Astrocyte (in vitro differentiated cells and primary cell): ENCODE measurements at regions not wholly inside any gene's neighbourhood (a gene's known extent, or its start where the extent isn't known, plus 50 kb on each side); places are given as distances from the start of the nearest gene placed in this dataset.

Experiments used
- DNase-seq: peaks from one replicate; pipeline ENCODE4 v3.0.0-alpha.2; 2010; ENCODE audit warnings: low read depth
- FAIRE-seq: peaks from 2 replicates; lab custom pipeline; 2011; peaks lifted over from hg19 to GRCh38; lab: Jason Lieb, UNC
- H2AFZ ChIP-seq: 2 replicates; pipeline ENCODE4 v1.6.0; 2012; ENCODE audit warnings: low read depth, low read length, inconsistent platforms
- H3K27ac ChIP-seq: 2 replicates; pipeline ENCODE4 v1.5.1; 2011; ENCODE audit warnings: low read depth, low read length, inconsistent platforms
- H3K27me3 ChIP-seq: 2 replicates; pipeline ENCODE4 v1.6.0; 2011; ENCODE audit warnings: low read length, inconsistent platforms; ENCODE audit not compliant: insufficient read depth
- H3K36me3 ChIP-seq: 2 replicates; pipeline ENCODE4 v1.5.1; 2011; ENCODE audit warnings: low read length, inconsistent platforms; ENCODE audit not compliant: insufficient read depth
- H3K4me1 ChIP-seq: 2 replicates; pipeline ENCODE4 v1.5.1; 2011; ENCODE audit warnings: low read length, inconsistent platforms; ENCODE audit not compliant: insufficient read depth
- H3K4me2 ChIP-seq: 2 replicates; pipeline ENCODE4 v1.6.0; 2012; ENCODE audit warnings: low read length, inconsistent platforms
- H3K4me3 ChIP-seq: 2 replicates; pipeline ENCODE4 v1.5.1; 2011; ENCODE audit warnings: low read depth, mild to moderate bottlenecking, low read length, inconsistent platforms; ENCODE audit not compliant: insufficient read depth
- H3K79me2 ChIP-seq: 2 replicates; pipeline ENCODE4 v1.6.0; 2012; ENCODE audit warnings: mild to moderate bottlenecking, low read length, inconsistent platforms; ENCODE audit not compliant: insufficient read depth
- H3K9ac ChIP-seq: 2 replicates; pipeline ENCODE4 v1.6.0; 2012; ENCODE audit warnings: mild to moderate bottlenecking, low read length, inconsistent platforms
- H3K9me3 ChIP-seq: 2 replicates; pipeline ENCODE4 v1.5.1; 2012; ENCODE audit warnings: low read depth, mild to moderate bottlenecking, low read length, inconsistent platforms; ENCODE audit not compliant: insufficient read depth
- H4K20me1 ChIP-seq: 2 replicates; pipeline ENCODE4 v1.6.0; 2012; ENCODE audit warnings: low read length, inconsistent platforms; ENCODE audit not compliant: insufficient read depth
- H3K27ac Mint-ChIP-seq: one replicate; pipeline ENCODE4 v1.8.0; 2021; ENCODE audit warnings: mild to moderate bottlenecking, mixed read lengths; ENCODE audit not compliant: unreplicated experiment
- H3K27me3 Mint-ChIP-seq: one replicate; pipeline ENCODE4 v1.8.0; 2021; ENCODE audit warnings: low read depth, mixed read lengths; ENCODE audit not compliant: unreplicated experiment
- H3K36me3 Mint-ChIP-seq: one replicate; pipeline ENCODE4 v1.8.0; 2021; ENCODE audit warnings: low read depth, mixed read lengths; ENCODE audit not compliant: unreplicated experiment
- H3K4me1 Mint-ChIP-seq: one replicate; pipeline ENCODE4 v1.8.0; 2021; ENCODE audit warnings: low read depth, mixed read lengths; ENCODE audit not compliant: unreplicated experiment
- H3K4me3 Mint-ChIP-seq: one replicate; pipeline ENCODE4 v1.8.0; 2021; ENCODE audit warnings: mild to moderate bottlenecking, moderate library complexity, mixed read lengths; ENCODE audit not compliant: unreplicated experiment
- H3K9me3 Mint-ChIP-seq: one replicate; pipeline ENCODE4 v1.8.0; 2021; ENCODE audit warnings: mild to moderate bottlenecking, mixed read lengths; ENCODE audit not compliant: unreplicated experiment
- CTCF ChIP-seq: IDR thresholded peaks from 2 replicates; pipeline ENCODE4 v1.5.1; 2011; ENCODE audit warnings: low read depth, mild to moderate bottlenecking, inconsistent platforms, low read length, moderate library complexity; ENCODE audit not compliant: insufficient read depth
- EZH2 ChIP-seq: IDR thresholded peaks from 2 replicates; pipeline ENCODE4 v1.6.1; 2012; ENCODE audit warnings: mild to moderate bottlenecking, low read length, inconsistent platforms; ENCODE audit not compliant: insufficient read depth

GRCh38 chr6:143583542-143584327, 72.2 kb upstream of the FUCA2 start:
- no peak overlapping the region for H2AFZ ChIP-seq
- no peak overlapping the region for H3K4me3 Mint-ChIP-seq
- no peak overlapping the region for H3K4me2 ChIP-seq
- FAIRE-seq (peak; percentile 26), DNase-seq (peak; percentile 60)
- no peaks in the 10 kb centered on the region for H3K36me3 ChIP-seq
- H3K4me3 ChIP-seq = no peak overlapping the region
- peaks cover 19% of the 10 kb centered on the region for H3K4me1 ChIP-seq
- no peaks in the 10 kb centered on the region for H3K27me3 Mint-ChIP-seq
- no peaks in the 10 kb centered on the region for H3K9me3 Mint-ChIP-seq
- H3K27ac Mint-ChIP-seq = no peak overlapping the region
- TF ChIP-seq CTCF (no peak), EZH2 (no peak)
- H3K27me3 ChIP-seq = no peaks in the 10 kb centered on the region
- H4K20me1 ChIP-seq = no peaks in the 10 kb centered on the region
- no peaks in the 10 kb centered on the region for H3K79me2 ChIP-seq
- H3K4me1 Mint-ChIP-seq = no peaks in the 10 kb centered on the region
- no peak overlapping the region for H3K27ac ChIP-seq
- no peak overlapping the region for H3K9ac ChIP-seq
- no peaks in the 10 kb centered on the region for H3K9me3 ChIP-seq
- no peaks in the 10 kb centered on the region for H3K36me3 Mint-ChIP-seq

- no peak overlapping the region for H2AFZ ChIP-seq
- Mint-ChIP-seq H3K9me3 (no peaks in the 10 kb centered on the region), H3K27ac (no peak overlapping the region), H3K27me3 (no peaks in the 10 kb centered on the region), H3K36me3 (no peaks in the 10 kb centered on the region), H3K4me1 (no peaks in the 10 kb centered on the region), H3K4me3 (no peak overlapping the region)
- H3K4me1 ChIP-seq = peaks cover 19% of the 10 kb centered on the region
- no peak for TF ChIP-seq EZH2
- no peak for TF ChIP-seq CTCF
- no peaks in the 10 kb centered on the region for H3K36me3 ChIP-seq
- H4K20me1 ChIP-seq = no peaks in the 10 kb centered on the region
- FAIRE-seq (no peak), DNase-seq (peak; percentile 52)
- no peaks in the 10 kb centered on the region for H3K27me3 ChIP-seq
- H3K4me2 ChIP-seq = no peak overlapping the region
- H3K27ac ChIP-seq = no peak overlapping the region
- no peak overlapping the region for H3K9ac ChIP-seq
- H3K4me3 ChIP-seq = no peak overlapping the region
- no peaks in the 10 kb centered on the region for H3K79me2 ChIP-seq
- H3K9me3 ChIP-seq = no peaks in the 10 kb centered on the region
Observed at GRCh38 chr6:143581835-143582480, 70.4 kb upstream of the FUCA2 start.

GRCh38 chr6:143579703-143580102, 68.2 kb upstream of the FUCA2 start:
- no peaks in the 10 kb centered on the region for H3K9me3 ChIP-seq
- H3K4me2 ChIP-seq = peak overlapping the region; percentile 74
- H2AFZ ChIP-seq = peak overlapping the region; percentile 44
- H3K9ac ChIP-seq = peak overlapping the region; percentile 39
- Mint-ChIP-seq H3K27me3 (no peaks in the 10 kb centered on the region), H3K4me1 (no peaks in the 10 kb centered on the region), H3K9me3 (no peaks in the 10 kb centered on the region), H3K27ac (no peak overlapping the region), H3K4me3 (no peak overlapping the region), H3K36me3 (no peaks in the 10 kb centered on the region)
- no peaks in the 10 kb centered on the region for H3K27me3 ChIP-seq
- no peaks in the 10 kb centered on the region for H4K20me1 ChIP-seq
- H3K36me3 ChIP-seq = no peaks in the 10 kb centered on the region
- no peak overlapping the region for H3K4me3 ChIP-seq
- TF ChIP-seq EZH2 (no peak), CTCF (no peak)
- no peak for FAIRE-seq
- peak overlapping the region; percentile 71 for H3K27ac ChIP-seq
- no peaks in the 10 kb centered on the region for H3K79me2 ChIP-seq
- DNase-seq = peak; percentile 93
- peaks cover 19% of the 10 kb centered on the region for H3K4me1 ChIP-seq
